GM12892 (cell line): ENCODE measurements at regions not wholly inside any gene's neighbourhood (a gene's known extent, or its start where the extent isn't known, plus 50 kb on each side); places are given as distances from the start of the nearest gene placed in this dataset.

Experiments used
- POLR2A ChIP-seq: IDR thresholded peaks from 2 replicates; pipeline ENCODE4 v1.6.1; 2011; ENCODE audit warnings: low read depth, low read length, control low read depth
- POLR2AphosphoS5 ChIP-seq: IDR thresholded peaks from 2 replicates; pipeline ENCODE4 v1.6.1; 2011; ENCODE audit warnings: low read depth, low read length, control low read depth
- TAF1 ChIP-seq: IDR thresholded peaks from 2 replicates; pipeline ENCODE4 v1.6.1; 2011; ENCODE audit warnings: low read depth, mild to moderate bottlenecking, control low read depth, low read length, borderline replicate concordance

DNA sequence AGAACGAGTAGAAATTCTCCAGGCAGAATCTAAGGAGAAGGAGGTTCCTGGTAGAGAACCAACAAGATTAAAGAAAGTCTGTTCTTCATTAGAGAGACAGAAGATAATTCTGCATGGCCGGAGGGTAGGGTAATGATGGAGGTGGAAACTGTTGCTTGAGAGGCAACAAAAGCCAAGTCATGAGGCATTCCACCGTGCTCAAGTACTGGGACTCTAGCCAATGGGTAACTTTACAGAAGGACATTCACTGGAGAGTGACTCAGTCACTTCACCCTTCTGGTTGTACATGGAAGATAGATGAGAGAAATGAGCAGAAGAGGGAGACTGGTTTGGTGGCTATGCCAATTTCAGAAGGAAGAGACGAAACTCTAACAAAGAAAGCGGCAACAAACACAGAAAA, 53.6 kb upstream of the ANKFN1 start:
- TF ChIP-seq POLR2AphosphoS5 (no peak), POLR2A (no peak), TAF1 (no peak)
